ENCODE measurements at regions not wholly inside any gene's neighbourhood (a gene's known extent, or its start where the extent isn't known, plus 50 kb on each side); places are given as distances from the start of the nearest gene placed in this dataset.

DNA sequence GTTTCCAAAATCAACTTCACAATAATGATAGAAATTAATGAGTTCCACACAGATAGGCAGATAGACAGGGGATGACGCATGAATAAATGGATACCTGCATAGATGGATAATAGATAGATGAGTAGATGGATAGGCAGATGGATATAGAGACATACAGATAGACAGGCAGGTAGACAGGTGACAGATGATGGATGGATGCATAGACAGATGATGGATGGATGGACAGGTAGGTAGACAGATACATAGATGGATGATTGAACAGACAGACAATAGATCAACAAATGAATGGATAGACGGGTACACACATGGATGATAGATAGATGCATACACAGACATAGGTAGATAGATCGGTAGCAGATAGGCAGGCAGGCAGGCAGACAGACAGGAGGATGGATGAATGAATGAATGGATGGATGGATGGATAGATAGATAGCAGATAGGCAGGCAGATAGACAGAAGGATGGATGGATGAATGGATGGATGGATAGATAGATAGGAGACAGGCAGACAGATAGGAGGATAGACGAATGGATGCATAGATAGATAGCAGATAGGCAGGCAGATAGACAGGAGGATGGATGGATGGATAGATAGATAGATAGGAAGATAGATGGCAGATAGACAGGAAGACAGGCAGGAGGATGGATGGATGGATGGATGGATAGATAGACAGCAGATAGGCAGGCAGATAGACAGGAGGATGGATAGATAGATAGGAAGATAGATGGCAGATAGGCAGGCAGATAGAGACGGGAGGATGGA is 142.5 kb downstream of the RBFOX3 start:
- no peak for FAIRE-seq
- DNase-seq (ENCODE audit: insufficient read length, low spot score): no peak
- TF ChIP-seq, protein P1, sequence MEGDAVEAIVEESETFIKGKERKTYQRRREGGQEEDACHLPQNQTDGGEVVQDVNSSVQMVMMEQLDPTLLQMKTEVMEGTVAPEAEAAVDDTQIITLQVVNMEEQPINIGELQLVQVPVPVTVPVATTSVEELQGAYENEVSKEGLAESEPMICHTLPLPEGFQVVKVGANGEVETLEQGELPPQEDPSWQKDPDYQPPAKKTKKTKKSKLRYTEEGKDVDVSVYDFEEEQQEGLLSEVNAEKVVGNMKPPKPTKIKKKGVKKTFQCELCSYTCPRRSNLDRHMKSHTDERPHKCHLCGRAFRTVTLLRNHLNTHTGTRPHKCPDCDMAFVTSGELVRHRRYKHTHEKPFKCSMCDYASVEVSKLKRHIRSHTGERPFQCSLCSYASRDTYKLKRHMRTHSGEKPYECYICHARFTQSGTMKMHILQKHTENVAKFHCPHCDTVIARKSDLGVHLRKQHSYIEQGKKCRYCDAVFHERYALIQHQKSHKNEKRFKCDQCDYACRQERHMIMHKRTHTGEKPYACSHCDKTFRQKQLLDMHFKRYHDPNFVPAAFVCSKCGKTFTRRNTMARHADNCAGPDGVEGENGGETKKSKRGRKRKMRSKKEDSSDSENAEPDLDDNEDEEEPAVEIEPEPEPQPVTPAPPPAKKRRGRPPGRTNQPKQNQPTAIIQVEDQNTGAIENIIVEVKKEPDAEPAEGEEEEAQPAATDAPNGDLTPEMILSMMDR (IDR thresholded peaks at IDR 0.05; ENCODE audit: insufficient read depth, missing control alignments): no peak

DNA sequence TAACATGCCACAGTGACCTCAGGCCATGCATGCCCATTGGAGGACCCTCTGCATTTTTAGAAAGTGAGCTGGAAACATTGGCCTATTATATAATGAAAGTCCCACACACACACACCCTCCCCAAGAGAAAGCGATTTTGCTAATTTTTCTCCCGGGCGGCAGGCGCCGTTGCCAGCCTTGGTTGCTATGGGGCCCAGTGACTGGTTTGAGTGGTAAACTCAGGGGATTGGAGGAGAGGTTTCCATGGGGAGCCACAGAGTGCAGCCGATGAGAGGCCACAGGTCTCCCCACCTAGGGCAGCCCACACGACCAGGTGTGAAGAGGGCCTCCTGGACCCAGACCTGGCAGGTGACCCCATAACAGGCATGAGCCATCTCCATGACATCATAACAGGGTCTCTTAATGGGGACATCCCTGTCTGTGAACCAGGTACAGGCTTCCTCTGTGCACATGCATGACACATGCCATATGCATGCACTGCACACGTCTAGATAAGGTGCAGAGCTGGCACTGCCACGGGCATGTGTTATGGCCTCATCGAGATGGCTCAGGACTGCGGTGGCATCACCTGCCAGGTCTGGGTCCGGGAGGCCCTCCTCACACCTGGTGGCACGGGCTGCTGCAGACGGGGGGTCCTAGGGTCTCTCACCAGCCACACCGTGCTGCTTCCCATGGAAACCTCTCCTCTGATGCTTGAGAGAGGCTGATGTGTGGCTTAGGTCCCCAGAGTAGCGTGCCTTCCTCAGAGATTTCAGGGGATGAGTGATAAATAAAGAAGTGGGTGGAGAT is 144.1 kb downstream of the RBFOX3 start:
- TF ChIP-seq, protein P1 (IDR thresholded peaks at IDR 0.05; ENCODE audit: insufficient read depth, missing control alignments): no peak
- DNase-seq (ENCODE audit: insufficient read length, low spot score) (no peak), FAIRE-seq (no peak)

DNA sequence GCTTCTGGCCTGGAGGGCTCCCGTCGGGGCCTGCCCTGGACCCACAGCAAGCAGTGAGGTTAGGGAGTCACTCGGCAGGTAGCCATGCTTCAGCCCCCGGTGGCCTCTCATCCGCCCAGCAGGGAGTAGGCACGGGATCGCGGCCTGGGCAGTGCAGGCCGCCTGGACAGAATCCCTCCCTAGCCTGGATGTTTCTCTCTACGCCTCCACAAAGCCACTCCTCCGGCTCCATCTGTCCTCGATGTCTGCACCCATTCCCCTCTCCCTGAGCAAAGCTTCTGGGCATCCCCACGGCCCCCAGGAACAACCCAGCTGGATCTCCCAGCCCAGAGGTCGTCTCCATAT is 145.2 kb downstream of the RBFOX3 start:
- FAIRE-seq (no peak), DNase-seq (ENCODE audit: insufficient read length, low spot score) (no peak)
- TF ChIP-seq, protein P1 (IDR thresholded peaks at IDR 0.05; ENCODE audit: insufficient read depth, missing control alignments): no peak

DNA sequence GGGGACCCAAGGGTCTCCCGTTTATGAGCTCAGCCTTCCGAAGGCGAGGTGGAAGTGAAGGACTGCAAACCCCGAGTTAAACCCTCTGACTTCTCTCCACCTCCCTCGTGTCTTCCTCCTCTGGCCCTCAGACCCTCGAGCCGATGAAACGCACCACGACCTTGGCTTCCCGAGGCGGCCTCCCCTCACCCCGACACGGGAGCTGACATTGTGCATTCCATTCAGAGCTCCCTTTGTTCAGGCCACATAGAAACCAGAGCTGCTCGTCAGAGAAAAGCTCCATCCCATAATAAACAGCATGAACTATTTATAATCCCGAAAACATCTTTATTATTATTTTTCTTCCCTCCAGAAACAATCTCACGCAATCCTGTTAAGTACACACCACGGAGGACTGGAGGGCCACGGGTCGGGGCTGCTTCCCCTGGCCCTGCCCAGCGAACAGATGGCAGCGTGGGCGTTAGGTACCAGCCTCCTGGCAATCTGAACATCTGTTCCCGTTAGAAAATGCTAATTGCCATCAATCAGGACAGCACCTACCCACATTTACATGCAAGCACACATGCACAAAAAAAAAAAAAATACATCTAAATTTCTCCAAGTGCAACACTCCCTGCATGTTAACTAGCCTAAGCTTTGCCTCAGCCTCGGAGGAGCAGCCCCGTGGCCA is 145.7 kb downstream of the RBFOX3 start:
- no peak for FAIRE-seq
- TF ChIP-seq, protein P1 (IDR thresholded peaks at IDR 0.05; ENCODE audit: insufficient read depth, missing control alignments): no peak
- DNase-seq (ENCODE audit: insufficient read length, low spot score): peak; percentile 64

DNA sequence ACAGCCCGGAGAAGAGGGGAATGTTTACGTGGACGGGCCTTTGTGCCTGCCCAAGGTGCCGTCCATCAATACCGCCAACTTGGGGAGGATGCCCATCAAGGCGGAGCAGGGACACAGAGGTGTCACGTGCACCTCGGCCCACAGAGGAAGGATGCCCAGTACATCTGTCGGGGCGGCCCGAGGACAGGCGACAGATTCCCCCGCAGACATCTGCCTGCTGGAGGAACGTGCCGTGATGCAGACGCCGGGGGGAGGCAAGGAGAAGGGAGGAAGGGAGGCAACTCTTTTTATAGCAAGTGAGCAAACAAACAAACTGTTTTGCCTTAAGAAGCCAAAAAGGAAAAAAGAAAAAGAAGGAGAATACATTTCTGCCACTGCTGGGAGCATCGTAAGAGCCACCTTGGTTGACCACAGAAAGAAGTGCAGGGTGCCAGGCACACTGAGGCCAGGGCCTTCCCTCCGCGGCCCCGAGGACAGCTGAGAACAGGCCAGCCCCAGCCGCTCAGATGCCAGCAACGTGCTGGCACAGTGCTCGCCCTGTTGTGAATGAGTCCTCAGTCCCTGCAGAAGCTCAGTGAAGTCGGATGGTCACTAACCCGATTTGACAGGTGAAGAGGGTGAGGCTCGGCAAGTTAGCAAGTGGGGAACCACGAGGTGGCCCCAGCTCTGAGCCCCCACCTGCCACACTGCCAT is 146.4 kb downstream of the RBFOX3 start:
- TF ChIP-seq, protein P1 (IDR thresholded peaks at IDR 0.05; ENCODE audit: insufficient read depth, missing control alignments): no peak
- DNase-seq (ENCODE audit: insufficient read length, low spot score) (no peak), FAIRE-seq (no peak)

DNA sequence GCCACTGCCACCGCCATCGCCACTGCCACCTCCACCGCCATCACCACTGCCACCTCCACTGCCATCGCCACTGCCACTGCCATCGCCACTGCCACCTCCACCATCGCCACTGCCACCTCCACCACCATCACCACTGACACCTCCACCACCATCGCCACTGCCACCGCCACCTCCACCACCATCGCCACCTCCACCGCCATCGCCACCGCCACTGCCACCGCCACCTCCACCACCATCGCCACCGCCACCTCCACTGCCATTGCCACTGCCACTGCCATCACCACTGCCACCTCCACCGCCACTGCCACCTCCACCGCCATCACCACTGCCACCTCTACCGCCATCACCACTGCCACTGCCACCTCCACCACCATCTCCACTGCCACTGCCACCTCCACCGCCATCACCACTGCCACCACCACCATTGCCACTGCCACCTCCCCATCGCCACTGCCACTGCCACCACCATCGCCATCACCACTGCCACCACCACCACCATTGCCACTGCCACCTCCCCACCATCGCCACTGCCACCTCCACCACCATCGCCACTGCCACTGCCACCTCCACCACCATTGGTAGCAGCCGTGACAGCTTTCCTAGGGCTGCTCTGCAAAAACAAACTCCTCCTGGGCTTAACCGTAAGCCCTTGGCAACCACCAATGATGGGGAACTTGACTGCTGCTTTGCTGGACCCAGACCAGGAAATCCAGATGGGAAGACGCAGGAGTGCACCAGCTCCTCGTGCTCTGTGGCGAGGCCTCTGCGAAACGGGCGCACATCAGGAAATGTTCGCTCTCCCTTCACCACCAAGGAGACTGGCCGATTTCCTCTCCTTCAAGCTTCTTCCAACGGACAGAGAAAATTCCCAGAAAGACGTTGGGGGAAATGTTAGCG is 147.2 kb downstream of the RBFOX3 start:
- TF ChIP-seq, protein P1 (IDR thresholded peaks at IDR 0.05; ENCODE audit: insufficient read depth, missing control alignments): no peak
- DNase-seq (ENCODE audit: insufficient read length, low spot score): no peak
- no peak for FAIRE-seq
